ENCODE measurements at regions not wholly inside any gene's neighbourhood (a gene's known extent, or its start where the extent isn't known, plus 50 kb on each side); places are given as distances from the start of the nearest gene placed in this dataset.
A peak's percentile ranks its signal among the peaks of the same experiment; 100 is the strongest.

DNA sequence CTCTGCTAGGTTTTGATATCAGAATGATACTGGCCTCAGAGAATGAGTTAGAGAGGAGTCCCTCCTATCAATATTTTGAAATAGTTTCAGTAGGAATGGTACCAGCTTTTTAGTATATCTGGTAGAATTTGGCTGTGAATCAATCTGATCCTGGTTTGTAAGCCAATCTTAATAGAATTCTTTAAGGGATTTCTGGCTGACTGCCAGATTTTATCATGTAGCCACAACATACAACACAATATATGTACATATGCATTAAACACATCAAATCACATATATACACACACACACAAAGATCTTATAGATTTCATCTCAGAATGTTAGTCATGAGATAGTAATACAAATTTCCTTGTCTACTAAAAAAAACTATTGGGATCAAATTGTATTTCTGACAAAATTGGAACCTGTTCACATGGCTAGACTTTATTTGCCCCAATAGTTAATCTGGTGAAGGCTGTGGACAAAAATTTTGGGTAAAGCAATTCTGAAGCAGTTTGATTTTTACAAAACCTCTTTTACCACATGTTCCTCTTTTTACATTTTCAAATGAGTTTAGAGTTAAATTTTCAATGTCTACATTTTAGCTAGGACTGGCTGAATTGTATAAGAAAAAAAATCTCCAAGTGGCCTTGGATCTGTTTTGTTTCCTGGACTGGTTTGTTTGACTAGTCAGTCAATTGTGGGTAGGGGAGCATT, 151.7 kb downstream of the FASLG start:
- DNase-seq: no peak

DNA sequence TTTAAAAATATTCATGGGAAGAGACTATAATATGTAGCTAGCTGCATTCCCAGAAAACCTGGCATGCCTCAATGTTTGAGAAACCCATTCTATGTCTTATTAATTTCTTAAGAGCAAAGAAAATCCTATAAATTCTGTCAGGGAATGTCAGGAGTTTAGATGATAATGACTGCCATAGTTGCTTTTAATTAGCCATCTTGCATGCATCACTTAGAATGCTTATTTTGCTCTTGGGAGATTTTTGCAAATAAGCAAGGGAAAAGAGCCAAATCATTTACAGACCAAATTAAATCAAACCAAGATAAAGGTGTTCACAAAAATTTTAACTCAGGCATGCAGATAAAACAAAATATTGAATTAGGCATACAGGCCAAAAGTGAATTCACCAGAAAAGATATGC, 152.8 kb downstream of the FASLG start:
- no peak for DNase-seq

DNA sequence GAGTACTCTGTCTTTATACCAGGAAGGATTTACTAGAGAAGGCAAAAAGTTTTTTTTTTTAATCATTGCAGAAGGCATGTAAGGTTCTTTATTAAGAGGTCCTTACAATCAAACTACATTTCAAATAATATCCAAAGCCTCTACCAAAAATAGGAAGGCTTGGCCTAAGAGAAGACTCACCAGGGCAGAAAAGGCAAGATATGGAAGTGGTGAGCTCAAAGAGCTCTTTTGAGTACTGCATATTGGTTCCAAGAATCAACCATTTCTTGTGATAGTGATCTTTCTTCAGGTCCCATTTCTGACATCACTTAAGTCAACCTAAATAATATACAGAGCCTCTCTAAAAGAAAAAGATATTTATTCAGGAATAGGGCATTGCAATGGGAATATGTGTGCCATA, 153.2 kb downstream of the FASLG start:
- DNase-seq: no peak

DNA sequence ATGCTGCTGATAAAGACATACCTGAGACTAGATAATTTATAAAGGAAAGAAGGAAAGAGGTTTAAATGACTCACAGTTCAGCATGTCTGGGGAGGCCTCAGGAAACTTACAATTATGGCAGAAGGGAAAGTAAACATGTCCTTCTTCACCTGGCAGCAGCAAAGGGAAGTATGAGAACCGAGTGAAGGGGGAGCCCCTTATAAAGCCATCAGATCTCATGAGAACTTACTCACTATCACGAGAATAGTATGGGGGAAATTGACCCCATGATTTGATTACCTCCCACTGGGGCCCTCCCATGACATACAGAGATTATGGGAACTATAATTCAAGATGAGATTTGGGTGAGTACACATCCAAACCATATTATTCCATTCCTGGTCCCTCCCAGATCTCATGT, 154.4 kb downstream of the FASLG start:
- DNase-seq: no peak

DNA sequence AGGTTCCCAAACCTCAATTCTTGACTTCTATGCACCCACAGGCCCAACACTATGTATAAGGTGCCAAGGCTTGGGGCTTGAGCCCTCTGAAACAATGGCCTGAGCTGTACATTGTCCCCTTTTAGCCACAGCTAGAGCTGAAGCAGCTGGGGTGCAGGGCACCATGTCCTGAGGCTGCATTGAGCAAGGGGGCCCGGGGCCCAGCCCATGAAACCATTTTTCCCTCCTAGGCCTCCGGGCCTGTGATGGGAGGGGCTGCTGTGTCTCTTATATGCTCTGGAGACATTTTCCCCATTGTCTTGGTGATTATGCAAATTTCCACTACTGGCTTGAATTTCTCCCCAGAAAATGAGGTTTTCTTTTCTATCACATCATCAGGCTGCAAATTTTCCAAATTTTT, 155.5 kb downstream of the FASLG start:
- no peak for DNase-seq

DNA sequence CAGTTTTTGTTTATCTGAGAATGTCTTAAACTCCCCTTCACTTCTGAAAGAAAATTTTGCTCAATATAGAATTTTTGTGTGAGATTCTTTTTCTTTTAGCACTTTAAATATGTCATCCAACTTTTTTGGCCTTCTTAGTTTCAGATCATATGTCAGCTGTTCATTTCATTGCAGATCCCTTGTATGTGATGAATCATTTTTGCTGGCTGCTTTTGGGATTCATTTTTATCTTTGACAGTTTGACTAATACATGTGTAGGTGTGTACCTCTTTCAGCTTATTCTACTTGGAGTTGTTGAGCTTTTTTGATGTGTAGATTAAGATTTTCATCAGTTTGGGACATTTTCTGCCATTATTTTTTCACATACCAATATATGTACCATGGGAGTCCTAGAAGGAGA, 156.8 kb downstream of the FASLG start:
- DNase-seq: no peak

DNA sequence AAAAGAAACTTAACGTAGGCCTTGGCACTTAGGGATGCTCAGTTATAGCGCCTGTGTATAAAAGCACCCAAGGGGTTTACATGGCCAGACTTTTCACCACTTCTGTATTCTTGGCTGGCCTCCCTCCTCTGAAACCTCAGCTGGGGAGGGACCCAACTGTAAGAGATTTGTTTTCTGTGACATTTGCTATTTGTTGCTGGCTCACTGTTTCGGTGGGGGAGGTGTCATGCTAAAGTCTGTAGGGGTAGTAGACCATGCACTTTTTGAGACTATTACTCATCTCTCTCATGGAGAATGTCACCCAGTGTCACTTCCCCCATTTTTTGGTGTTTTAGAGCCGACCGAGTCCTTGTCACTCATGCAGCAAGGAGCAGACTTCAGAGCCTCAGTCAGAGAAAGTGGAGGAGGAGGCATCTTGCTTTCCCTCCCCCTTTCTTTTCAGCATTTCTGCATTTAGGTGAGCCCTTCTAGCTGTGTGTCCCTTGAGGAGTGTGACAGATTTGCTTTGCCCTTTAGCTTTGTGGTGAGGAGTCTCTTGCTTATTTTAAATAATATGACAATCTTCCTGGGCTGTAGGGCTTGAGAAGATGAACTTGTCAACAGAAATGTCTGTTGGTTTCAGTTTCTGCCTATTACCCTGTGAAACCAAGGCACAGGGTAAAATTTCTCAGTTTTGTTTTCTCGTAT, 160.1 kb downstream of the FASLG start:
- DNase-seq: peak; percentile 72

DNA sequence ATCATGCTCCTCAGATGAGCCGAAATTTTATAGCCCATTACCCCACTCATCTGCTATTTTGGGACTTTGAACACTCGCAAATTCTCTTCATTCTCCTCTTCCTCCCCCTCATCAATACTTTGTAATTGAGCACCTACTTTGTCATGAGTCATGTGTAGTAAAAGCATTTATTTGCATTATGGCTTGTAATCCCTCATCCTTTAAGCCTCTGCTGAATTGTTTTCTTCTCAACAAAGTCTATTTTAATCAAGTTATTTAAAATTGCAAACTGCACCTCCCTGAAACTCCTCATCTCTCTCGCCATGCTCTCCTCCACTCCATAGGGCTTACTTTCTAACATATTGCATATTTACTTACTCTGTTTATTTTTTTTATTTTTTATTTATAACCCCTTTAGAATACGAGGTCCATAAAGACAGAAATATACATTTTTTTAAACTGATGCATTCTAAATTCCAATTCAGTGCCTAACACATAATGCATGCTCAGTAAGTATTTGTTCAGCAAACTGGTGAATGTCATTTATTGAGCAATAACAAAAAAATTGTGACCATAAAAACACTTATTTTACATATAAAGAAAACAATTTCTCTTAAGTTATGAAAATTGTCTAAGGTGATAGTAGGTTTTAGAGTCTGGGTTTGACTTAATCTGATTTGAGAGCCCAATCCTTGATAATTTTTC, 161.7 kb downstream of the FASLG start:
- no peak for DNase-seq

DNA sequence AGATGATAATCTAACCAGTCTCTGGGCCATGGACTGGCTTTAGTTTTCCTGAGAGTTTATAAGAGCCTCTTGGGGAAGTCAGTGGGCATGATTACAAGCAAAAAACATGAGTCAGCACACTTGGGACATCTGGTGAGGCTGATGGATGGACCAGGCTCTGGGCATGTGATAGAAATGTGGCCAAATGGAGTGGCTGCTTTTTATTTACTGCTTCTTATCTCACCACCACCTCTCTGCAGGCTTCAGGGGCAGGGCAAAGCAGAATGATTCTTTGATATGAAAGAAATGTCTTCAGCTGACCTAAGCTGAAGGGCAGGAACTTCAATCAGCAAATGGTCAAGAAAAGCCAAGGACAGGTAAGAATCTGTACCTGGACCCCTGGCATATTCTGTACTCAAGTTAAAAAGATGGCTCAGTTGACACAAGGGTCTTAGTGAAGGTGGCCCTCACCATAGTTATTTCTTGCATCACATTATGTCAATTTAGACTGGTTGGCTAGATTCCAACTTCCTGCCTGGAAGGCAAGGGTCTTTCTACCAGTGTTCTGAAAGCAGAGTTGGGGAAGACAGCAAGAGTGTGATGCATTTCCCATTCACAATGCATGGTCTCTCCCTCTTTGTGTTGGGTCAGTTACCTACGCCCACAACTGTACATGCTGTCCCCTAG, 162.8 kb downstream of the FASLG start:
- no peak for DNase-seq

DNA sequence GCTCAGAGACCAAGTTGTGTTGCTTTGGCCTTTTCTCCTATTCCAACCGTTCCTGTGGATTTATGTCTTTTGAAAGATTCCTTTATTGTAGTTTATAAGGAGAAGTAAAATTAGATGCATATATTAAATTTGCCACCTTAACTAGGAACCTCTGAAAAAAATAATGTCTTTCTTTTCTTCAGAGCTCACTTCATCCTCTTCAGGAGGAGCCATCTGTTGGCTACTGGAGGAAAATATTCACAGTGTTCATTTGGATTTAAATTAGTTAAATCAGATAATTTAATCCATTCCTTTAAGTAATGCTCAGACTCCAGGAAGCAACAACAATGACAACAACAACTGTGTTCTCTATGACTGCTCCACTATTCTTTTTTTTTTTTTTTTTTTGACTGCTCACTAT, 164.0 kb downstream of the FASLG start:
- no peak for DNase-seq

DNA sequence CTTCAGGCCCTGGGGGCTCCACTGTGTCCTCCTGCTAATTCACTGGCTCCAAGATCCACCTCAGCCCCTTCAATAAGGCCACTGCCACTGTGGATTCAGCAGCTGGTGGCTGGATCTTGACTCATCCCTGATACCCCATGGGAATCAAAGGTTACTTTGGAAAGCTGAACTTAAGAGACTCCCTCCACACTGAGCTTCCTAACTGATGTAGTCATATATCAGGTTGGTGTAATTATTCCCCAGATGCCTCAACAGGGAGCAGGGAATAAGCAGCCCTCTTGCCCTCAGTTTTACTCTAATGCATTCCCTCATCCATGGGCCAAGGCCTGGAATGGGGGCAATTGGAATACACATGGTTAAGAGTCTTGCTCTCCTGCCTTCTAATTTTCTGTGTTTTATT, 164.6 kb downstream of the FASLG start:
- DNase-seq: no peak

DNA sequence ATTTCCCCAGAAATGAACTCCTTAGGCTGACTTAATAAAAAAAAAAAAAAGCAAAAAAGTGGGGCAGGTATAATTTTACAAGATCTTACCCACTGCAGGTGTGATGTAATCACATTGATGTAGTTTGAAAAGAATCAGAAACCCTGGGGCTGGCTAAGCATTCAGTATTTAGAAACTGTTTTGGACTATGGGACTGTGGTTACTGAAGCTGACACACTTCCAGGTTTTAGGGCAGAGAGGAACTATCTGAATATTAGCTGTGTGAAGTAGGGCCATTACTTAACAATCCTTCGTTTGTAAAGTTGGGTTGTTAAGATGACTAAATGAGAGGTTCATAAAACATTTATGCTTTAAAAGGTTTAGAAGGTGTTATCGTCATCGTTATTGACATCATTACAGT, 165.3 kb downstream of the FASLG start:
- DNase-seq: no peak

DNA sequence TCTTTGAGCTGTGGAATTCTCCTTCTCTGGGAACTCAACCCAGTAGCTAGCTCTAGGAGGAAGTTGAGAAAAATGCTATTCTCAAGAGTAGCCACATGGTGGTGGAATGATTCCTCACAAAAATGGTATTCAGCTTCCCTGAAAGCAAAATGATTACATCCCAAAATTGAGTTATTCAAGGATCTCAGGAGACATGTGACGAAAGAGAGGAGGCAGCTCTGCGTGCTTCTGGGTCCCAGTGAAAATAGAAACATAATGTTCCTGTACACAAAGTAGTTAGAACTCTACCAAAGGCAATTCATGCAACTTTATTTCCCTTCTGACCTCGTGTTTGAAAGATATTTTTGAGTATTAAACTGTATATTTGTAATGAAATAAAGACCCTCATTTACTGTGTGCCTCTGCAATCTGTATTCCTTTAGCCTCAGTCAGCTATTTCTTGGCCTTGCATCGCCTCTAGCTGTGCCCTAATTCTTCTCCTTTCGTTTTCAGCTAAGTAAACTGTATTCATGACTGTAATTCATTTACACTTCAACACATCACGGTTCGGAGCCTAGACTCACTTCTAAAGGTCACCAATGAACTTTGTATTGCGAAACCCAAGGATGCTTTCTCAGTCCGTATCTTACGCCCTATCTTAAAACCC, 167.3 kb downstream of the FASLG start:
- no peak for DNase-seq

DNA sequence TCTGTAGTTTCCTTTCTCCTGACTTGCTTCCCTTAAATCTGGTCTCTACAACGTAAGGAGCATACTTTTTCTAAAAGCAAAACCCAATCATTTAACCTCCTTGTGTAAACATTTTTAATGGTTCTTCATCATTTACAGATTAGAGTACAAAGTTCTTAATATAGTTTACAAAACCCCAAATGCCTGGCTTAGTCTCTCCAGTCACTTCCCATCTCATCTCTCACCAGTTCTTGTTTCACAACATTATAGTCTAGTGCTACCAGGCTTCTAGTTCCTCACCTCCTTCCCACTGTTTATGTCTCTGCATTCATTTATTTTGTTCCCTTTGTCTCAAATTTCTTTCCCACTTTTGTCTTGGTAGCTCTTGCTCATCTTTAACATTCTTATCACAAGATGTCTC, 168.4 kb downstream of the FASLG start:
- no peak for DNase-seq

DNA sequence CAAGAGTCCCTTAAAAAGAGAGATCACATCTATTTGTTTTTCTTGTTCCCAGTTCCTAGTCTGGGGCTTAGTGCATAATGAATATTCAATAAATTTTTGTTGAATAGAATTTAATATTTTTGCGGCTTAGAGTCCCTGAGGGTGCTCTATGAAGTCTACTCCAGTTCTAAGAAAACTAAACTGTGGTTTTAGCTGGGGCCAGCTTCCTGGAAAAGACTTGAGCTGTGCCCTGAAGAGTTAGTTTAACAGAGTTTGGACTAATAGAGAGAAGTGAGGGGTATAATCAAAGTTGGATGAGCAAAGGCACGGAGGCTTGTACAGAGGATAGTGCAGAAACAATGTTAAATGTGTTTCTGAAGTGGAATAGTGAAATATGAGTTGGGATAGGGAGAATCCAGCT, 168.9 kb downstream of the FASLG start:
- no peak for DNase-seq

DNA sequence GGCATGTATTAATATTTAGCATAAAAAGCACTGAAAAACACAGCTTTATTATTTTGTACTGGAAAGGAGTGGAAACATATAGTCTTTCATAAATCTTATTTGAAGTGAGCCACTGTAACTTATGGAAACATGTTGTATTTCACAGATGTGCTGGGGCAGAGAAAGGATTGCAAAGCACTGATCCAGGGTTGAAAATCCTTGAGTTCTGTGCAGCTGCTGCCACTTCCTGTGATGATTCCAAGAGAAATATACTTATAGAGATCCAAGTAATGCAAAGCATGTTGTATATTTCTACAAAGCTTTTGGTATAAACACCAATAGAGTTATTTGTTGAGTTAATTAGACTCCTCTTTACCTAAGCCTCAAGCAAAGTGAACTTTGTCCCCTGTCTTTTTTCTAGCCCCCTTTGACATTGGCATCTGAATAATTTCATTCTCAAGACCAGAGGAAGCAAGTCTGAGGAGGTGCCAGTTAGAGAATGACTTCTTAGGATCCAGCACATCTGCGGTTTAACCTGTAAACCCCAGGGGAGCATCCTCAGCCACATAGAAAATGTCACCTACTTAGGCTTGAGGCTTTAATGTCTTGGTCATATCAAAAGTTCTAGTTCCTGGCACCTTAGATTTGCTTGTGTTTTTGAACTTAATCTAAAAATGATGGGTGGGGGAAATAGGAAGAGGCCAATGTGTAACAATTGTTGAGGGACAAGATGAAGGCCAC, 173.3 kb downstream of the FASLG start:
- no peak for DNase-seq

DNA sequence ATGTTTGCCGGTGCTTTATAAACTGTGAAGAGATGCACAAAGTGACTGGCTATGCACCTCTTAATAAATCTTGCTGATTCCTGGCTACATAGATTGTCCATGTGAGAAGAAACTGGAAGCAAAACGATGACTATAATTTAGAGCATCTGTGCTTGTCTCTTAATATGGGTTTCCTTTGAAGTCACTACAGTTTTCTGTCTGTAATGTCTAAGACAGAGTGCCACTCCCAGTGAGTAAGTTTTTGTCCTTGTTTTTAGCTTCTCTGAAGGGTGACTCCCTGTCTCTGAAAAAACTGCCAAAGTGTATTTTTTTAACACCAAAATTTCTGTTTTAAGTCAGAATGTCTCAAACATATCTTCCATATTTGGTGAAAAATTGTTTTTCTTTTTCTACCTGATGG, 175.1 kb downstream of the FASLG start:
- no peak for DNase-seq

DNA sequence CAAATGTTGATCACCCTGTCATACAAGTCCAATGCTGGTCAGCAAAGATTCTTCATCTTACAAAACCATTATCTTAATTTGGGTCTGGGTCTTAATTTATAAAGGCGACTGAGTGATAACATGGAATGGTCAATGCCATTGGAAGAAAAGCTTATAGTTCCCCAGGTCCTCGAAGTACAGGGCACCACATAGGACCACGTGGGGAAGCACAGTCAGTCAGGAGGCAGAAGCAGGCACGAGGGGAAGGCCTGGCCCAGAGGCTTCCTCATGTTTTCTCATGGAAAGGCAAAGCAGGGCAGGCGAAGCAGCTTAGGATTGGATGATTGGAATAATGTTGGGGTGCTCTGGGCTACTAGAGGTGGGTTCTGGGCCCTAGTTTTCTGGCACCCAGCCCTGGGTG, 175.7 kb downstream of the FASLG start:
- DNase-seq: no peak

DNA sequence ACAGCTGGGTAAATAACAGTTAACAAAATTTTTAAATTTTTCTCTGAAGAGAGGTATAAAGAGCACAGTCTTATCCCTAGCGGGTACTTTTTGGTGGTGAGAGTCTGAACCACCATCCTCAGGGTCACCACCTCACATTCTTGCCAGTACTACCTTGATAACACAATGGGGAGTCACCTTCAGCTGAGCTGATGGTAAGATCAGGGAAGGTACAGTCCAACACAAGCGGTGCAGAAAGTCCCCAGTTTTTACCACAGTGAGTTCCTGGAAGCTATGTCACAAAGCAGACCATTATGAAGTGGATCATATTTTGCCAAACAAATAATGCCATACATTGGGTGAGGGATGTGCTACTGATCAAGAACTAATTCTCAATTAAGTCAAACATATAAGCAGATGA, 176.9 kb downstream of the FASLG start:
- no peak for DNase-seq

DNA sequence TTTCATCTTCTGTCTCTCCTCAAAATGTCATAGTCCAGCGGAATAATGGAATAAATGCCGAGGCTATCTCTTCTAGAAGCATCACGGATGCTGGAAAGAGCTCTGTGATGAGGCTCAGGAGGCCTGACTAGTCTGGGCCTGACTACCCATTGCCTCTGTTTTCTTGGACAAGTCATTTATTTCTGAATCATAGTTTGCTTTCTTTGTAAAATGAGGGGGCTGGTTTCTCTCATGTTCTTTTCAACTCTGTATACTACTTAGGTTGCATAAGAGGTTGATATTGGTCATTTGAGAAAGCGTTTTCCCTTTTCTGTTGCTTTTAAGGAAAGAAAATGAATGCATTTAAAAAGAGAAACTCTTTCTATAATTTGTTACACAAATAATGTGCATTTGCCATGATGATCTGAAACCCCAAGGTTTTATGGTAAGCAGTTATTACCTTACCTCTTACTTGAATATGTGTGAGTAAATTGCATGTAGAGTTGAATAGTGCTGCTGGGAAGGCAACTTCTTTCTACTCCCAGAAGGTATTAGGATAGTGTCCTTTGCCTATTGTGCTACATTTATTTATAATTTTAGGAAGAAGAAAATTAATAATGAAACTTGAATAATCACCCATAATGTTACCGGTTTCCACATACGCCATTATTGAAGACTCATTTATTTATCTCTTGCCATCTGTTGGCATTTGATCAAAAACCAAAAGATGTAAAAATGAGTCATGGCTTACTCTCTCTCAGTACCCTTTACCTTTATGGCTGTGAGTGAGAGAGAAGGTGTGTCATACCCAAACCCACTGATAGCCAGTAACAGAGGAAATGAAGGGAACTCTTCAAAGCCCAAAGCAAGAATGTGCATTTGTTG, 179.1 kb downstream of the FASLG start:
- DNase-seq: no peak

DNA sequence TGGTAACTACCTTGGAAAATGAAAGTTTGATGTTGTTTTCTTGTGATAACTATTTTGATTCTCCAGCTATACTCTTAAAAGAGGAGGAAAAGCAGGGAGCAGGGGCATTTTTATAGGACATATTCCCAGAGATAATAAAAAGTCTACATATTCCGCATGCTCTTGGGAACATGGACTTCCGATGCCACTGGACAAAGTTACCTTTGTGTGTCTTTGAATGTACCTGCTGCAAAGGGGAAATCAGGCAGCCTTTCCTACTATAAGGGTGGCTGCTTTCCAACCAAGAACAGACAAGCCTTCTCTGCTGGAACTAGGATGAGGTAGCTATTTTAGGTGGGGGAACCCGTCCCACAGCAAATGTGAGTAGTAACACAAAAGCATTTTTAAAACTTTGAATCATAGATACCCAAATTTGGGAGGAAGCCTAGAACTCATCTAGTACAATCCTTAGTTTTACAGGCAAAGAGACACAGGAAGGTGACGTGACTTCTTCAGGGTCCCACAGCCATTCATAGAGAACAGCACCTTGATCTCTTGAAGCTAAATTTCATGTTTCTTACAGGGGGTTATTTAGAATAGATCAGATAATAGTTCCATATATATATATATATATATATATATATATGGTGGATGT, 179.9 kb downstream of the FASLG start:
- no peak for DNase-seq

Measured in activated effector memory CD4-positive, alpha-beta T cell treated with anti-CD3 and anti-CD28 coated beads, Interleukin-2, amount 50 U/mL, for 16 hours (primary cell).